ENCODE measurements at regions not wholly inside any gene's neighbourhood (a gene's known extent, or its start where the extent isn't known, plus 50 kb on each side); places are given as distances from the start of the nearest gene placed in this dataset.
"Not testable (repeated sequence)": the region's sequence is repeated elsewhere in the genome, so short reads cannot be mapped to it uniquely, and the experiment has no call there.

- DNase-seq, result no peak
Observed at GRCh38 chr1:30229557-30229956, 493.8 kb downstream of the MATN1 start.

DNA sequence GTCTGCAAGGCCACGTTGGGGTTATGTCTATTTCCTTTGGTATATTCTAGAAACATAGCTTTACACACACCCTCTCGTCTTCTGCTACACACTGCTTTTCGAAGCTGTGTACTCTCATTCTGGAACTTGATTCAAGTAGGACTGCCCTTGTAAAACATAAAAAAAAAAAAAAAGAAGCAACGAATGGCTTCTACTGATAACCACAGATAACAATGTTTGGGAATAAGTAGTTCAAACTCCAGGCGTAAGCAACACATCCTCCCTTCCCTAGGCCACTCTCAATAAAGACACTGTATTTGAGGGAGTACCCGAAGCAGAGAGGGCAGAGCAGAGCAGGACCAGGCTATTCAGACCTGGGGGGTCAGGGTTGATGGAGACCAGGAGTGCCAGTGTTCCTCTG lies 496.7 kb downstream of the MATN1 start:
- no peak for DNase-seq

DNA sequence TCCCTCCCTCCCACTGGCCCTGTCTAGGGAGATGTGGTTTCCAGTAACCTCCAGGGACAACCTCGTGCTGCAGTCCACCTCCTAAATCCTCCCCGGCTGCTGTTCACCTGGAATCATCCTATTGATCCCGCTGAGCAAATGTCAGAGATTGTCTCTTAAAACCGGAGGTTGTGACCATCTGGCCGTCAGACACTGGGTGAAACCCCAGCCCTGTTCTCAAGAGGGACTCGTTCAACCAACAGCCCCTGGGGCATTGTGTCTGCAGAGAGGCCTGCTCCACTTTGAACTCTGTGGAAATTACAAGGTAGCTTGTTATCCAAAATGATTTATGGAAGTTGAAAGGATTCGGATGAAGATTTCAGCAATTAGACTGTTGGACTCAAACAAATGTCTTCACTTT lies 498.0 kb downstream of the MATN1 start:
- no peak for DNase-seq

GRCh38 chr1:30219675-30220074 lies 503.7 kb downstream of the MATN1 start:
- no peak for DNase-seq

GRCh38 chr1:30218438-30218837 lies 504.9 kb downstream of the MATN1 start:
- no peak for DNase-seq

DNA sequence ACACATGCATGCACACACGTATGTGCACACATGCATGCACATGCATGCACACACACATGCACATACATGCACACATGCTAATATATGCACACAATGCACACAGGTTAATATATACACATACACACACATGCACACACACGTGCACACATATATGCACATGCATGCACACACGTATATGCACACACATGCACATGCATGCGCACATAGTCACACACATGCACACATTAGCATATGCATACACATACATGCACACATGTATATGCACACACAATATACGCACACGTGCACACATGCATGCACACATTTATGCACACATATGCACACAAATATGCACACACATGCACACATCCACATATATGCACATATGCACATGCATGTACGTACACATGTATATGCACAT lies 506.8 kb downstream of the MATN1 start:
- no peak for DNase-seq

DNA sequence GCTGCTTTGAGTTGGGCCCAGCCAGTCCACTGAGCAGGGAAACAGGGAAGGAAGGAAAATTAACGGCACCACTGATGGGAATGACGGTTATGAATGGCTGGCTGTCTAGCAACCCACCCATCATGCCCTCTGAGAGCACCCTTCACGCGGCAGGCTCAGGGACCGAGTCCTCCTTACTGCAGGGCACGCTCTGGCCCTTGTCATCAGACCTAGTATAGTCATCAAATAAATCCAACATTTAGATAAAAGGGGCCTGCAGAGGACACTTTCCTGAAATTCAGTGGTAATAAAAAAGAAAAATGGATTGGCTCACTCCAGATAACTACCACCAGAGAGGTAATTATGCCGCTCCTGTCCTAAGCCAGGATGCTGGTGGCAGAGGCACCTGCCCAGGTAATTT lies 509.4 kb downstream of the MATN1 start:
- DNase-seq, result no peak

GRCh38 chr1:30207962-30208361 lies 515.4 kb downstream of the MATN1 start:
- not testable (repeated sequence) for DNase-seq

DNA sequence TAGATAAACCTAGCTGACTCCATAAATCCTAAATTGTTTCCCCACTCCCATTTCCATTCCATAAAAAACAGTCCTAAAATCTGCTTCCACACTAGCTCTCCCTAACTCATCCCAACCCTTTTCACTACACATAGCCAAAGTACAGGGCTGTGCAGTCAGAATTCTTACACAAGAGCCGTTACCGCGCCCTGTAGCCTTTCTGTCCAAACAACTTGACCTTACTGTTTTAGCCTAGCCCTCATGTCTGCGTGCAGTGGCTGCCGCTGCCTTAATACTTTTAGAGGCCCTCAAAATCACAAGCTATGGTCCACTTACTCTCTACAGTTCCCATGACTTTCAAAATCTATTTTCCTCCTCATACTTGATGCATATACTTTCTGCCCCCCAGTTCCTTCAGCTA lies 516.8 kb downstream of the MATN1 start:
- not testable (repeated sequence) for DNase-seq

DNA sequence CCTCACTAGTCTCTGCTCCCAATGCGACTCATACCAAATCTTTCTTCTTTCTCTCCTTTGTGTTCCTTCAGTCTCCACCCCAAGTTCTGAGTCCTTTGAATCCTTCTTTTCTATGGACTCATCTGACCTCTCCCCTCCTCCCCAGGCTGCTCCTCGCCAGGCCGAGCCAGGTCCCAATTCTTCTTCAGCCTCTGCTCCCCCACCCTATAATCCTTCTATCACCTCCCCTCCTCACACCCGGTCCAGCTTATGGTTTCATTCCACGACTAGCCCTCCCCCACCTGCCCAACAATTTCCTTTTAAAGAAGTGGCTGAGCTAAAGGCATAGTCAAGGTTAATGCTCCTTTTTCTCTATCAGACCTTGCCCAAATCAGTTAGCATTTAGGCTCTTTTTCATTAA lies 518.5 kb downstream of the MATN1 start:
- DNase-seq, result not testable (repeated sequence)

DNA sequence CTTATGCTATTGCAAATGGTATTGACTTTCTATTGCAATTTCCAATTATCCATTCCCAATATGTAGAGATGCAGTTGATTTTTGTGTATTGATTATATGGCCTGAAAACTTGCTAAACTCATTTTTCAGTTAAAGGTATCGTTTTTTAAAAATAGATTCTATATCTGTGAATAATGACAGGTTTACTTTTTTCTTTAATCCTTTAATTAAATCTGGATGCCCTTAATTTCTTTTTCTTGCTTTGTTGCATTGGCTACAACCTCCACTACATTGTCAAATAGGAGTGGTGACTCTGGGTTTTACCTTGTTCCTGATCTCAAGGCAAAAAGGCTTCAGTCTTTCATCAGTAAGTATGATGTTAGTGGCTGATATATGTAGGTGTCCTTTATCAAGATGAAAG lies 522.4 kb downstream of the MATN1 start:
- DNase-seq, result no peak

GRCh38 chr1:30200161-30200560 lies 523.2 kb downstream of the MATN1 start:
- no peak for DNase-seq

DNA sequence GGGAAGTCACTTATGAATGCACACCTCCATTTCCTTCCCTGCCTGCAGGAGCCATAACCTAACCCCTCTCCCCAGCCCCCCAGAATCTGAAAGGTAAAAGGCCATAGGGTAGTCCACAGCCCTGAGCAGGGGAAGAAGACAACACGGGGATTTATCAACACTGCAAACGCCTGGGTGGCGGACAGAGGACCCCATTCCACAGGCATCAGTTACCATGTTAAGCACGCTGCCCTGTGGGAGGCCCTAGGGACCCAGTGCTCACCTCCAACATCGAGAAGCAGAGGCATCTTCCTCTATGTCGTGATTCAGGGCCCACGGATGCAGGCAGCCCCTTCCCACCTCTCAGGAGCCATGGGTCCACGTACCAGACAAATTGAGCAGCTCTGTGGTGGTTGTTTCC lies 523.8 kb downstream of the MATN1 start:
- no peak for DNase-seq

- DNase-seq, result no peak
Observed at GRCh38 chr1:30198795-30199403, 524.5 kb downstream of the MATN1 start.

- DNase-seq, result no peak
Observed at GRCh38 chr1:30198451-30198760, 525.0 kb downstream of the MATN1 start.

- DNase-seq, result no peak
Observed at GRCh38 chr1:30197639-30198450, 525.5 kb downstream of the MATN1 start.

GRCh38 chr1:30196872-30197638 lies 526.3 kb downstream of the MATN1 start:
- DNase-seq, result no peak

- DNase-seq, result no peak
Observed at GRCh38 chr1:30196457-30196856, 526.9 kb downstream of the MATN1 start.

GRCh38 chr1:30195424-30196134 lies 527.8 kb downstream of the MATN1 start:
- no peak for DNase-seq

- no peak for DNase-seq
Observed at GRCh38 chr1:30194741-30195423, 528.5 kb downstream of the MATN1 start.

- no peak for DNase-seq
Observed at GRCh38 chr1:30194046-30194619, 529.3 kb downstream of the MATN1 start.

- DNase-seq, result no peak
Observed at GRCh38 chr1:30192969-30193630, 530.3 kb downstream of the MATN1 start.
